Esophagus muscularis mucosa (tissue), 4 donors: ENCODE measurements at regions not wholly inside any gene's neighbourhood (a gene's known extent, or its start where the extent isn't known, plus 50 kb on each side); places are given as distances from the start of the nearest gene placed in this dataset.
"Not testable (repeated sequence)": the region's sequence is repeated elsewhere in the genome, so short reads cannot be mapped to it uniquely, and the experiment has no call there.

ENCODE experiments used
- DNase-seq: peaks from one replicate; pipeline ENCODE4 v3.0.0-alpha.2; 2017; ENCODE audit errors: extremely low spot score
- H3K27ac ChIP-seq, 4 donors: fragments of 200-600 bp; sonication (generic); replicated peaks in 1 of 4; 1 replicate in 3 of 4; 2 replicates in 1 of 4; pipeline ENCODE4 v1.5.1; 2016 to 2019; ENCODE audit warnings: mild to moderate bottlenecking in 1 of 4
- H3K27me3 ChIP-seq, 4 donors: fragments of 200-600 bp; sonication (generic); one replicate each; pipeline versions ENCODE4 v1.5.1 to v1.6.0; 2016 to 2019
- H3K36me3 ChIP-seq, 4 donors: fragments of 200-600 bp; sonication (generic); one replicate each; pipeline ENCODE4 v1.5.1; 2016 to 2019
- H3K4me1 ChIP-seq, 4 donors: fragments of 200-600 bp; sonication (generic); one replicate each; pipeline ENCODE4 v1.5.1; 2016 to 2019
- H3K4me3 ChIP-seq, 4 donors: fragments of 200-600 bp; sonication (generic); 1 replicate in 2 of 4; 2 replicates in 2 of 4; pipeline ENCODE4 v1.5.1; 2016 to 2019; ENCODE audit warnings: mild to moderate bottlenecking in 4 of 4, moderate library complexity in 1 of 4
- H3K9me3 ChIP-seq, 4 donors: fragments of 200-600 bp; sonication (generic); 1 replicate in 3 of 4; 2 replicates in 1 of 4; pipeline ENCODE4 v1.5.1; 2016 to 2019
- CTCF ChIP-seq, 3 experiments: fragments of 200-600 bp in 2 of 3; fragments of 450-650 bp in 1 of 3; sonication (generic) in 2 of 3; IDR thresholded peaks; one replicate each; pipeline ENCODE4 v1.5.1; 2017 to 2019; ENCODE audit warnings: antibody characterized with exemption in 3 of 3, mild to moderate bottlenecking in 2 of 3, moderate library complexity in 1 of 3
- EP300 ChIP-seq: sonication (generic); formaldehyde crosslinking; IDR thresholded peaks from one replicate; pipeline ENCODE4 v1.6.1; 2017; ENCODE audit warnings: antibody characterized with exemption
- POLR2A ChIP-seq: fragments of 450-650 bp; IDR thresholded peaks from one replicate; pipeline ENCODE4 v1.6.1; 2017; ENCODE audit warnings: antibody characterized with exemption, moderate library complexity, mild to moderate bottlenecking, low read depth
- POLR2AphosphoS5 ChIP-seq, 2 donors: sonication (generic); formaldehyde crosslinking; IDR thresholded peaks; one replicate each; pipeline ENCODE4 v1.6.1; 2017; ENCODE audit warnings: antibody characterized with exemption in 2 of 2
- WGBS: methylation state at CpG from one replicate; pipeline ENCODE4 v1.1.5; 2018; 5-methylcytosine and 5-hydroxymethylcytosine counted together
- intact Hi-C: fragments of 100-400 bp; cut with DNase I; formaldehyde crosslinking; loops from one replicate; pipeline ENCODE4 v1.15.1; 2023

GRCh38 chr3:14016900-14017475 lies 107.7 kb downstream of the CHCHD4 start:
- Histone ChIP-seq H3K4me1 (no peaks in the 10 kb centered on the region), H3K9me3 (peaks cover 0 to 13% (median 6%) of the 10 kb centered on the region in 4 donors), H3K4me3 (no peak overlapping the region), H3K27ac (no peak overlapping the region), H3K36me3 (no peaks in the 10 kb centered on the region), H3K27me3 (no peaks in the 10 kb centered on the region)
- TF ChIP-seq EP300: no peak
- no peak for TF ChIP-seq CTCF (IDR thresholded peaks at IDR 0.05)
- no peak for TF ChIP-seq POLR2AphosphoS5 (IDR thresholded peaks at IDR 0.05)
- no peak for TF ChIP-seq POLR2A
- intact Hi-C loops: no loop called here
- WGBS: 75% methylated on average over 7 of the region's 8 CpGs
- DNase-seq: no peak

- Histone ChIP-seq H3K27ac (no peak overlapping the region), H3K36me3 (no peaks in the 10 kb centered on the region), H3K9me3 (peaks cover 0 to 1% (median 0%) of the 10 kb centered on the region in 4 donors), H3K4me3 (no peak overlapping the region), H3K27me3 (no peaks in the 10 kb centered on the region), H3K4me1 (no peaks in the 10 kb centered on the region)
- DNase-seq: no peak
- intact Hi-C loops: no loop called here
- TF ChIP-seq CTCF (IDR thresholded peaks at IDR 0.05) (no peak), POLR2A (no peak), POLR2AphosphoS5 (IDR thresholded peaks at IDR 0.05) (no peak), EP300 (no peak)
- 79% methylated on average over 4 of the region's 4 CpGs for WGBS
These were observed 117.7 kb downstream of the CHCHD4 start for GRCh38 chr3:14007006-14007405.

GRCh38 chr3:14001136-14001535 lies 121.3 kb upstream of the WNT7A start:
- no peak overlapping the region for H3K4me3 ChIP-seq
- TF ChIP-seq POLR2A (no peak), CTCF (IDR thresholded peaks at IDR 0.05) (no peak), POLR2AphosphoS5 (IDR thresholded peaks at IDR 0.05) (no peak), EP300 (no peak)
- H3K4me1 ChIP-seq: no peaks in the 10 kb centered on the region
- no peaks in the 10 kb centered on the region for H3K27me3 ChIP-seq
- no peak overlapping the region for H3K27ac ChIP-seq
- H3K9me3 ChIP-seq: no peaks in the 10 kb centered on the region
- no peaks in the 10 kb centered on the region for H3K36me3 ChIP-seq
- intact Hi-C loops: no loop called here
- no peak for DNase-seq

- TF ChIP-seq CTCF (IDR thresholded peaks at IDR 0.05) (no peak), POLR2A (no peak), EP300 (no peak), POLR2AphosphoS5 (IDR thresholded peaks at IDR 0.05) (no peak)
- H3K27me3 ChIP-seq: no peaks in the 10 kb centered on the region
- H3K27ac ChIP-seq: no peak overlapping the region
- H3K4me1 ChIP-seq: no peaks in the 10 kb centered on the region
- WGBS: 61% methylated on average over 2 of the region's 2 CpGs
- peaks cover 0 to 3% (median 0%) of the 10 kb centered on the region in 4 donors for H3K9me3 ChIP-seq
- H3K4me3 ChIP-seq: no peak overlapping the region
- H3K36me3 ChIP-seq: no peaks in the 10 kb centered on the region
- no peak for DNase-seq
- intact Hi-C loops: no loop called here
These were observed 120.7 kb upstream of the WNT7A start for GRCh38 chr3:14000556-14000955.

- DNase-seq: no peak
- Histone ChIP-seq H3K4me1 (no peaks in the 10 kb centered on the region), H3K27me3 (no peaks in the 10 kb centered on the region), H3K4me3 (no peak overlapping the region), H3K27ac (no peak overlapping the region), H3K36me3 (no peaks in the 10 kb centered on the region), H3K9me3 (peaks cover 0 to 14% (median 0%) of the 10 kb centered on the region in 4 donors)
- WGBS: 82% methylated on average over 4 of the region's 4 CpGs
- intact Hi-C loops: no loop called here
- TF ChIP-seq POLR2A (no peak), CTCF (IDR thresholded peaks at IDR 0.05) (no peak), POLR2AphosphoS5 (IDR thresholded peaks at IDR 0.05) (no peak), EP300 (no peak)
These were observed 119.0 kb upstream of the WNT7A start for GRCh38 chr3:13998831-13999230.

- H3K36me3 ChIP-seq, H3K27ac ChIP-seq, H3K27me3 ChIP-seq, intact Hi-C loops, DNase-seq, H3K4me3 ChIP-seq, H3K4me1 ChIP-seq: not testable (repeated sequence)
- 87% methylated on average over 12 of the region's 12 CpGs for WGBS
- H3K9me3 ChIP-seq: peaks cover 0 to 14% (median 0%) of the 10 kb centered on the region in 4 donors
These were observed 115.3 kb upstream of the WNT7A start for GRCh38 chr3:13995216-13995615.

- H3K27me3 ChIP-seq, H3K27ac ChIP-seq, DNase-seq, H3K4me1 ChIP-seq, H3K4me3 ChIP-seq, H3K36me3 ChIP-seq, intact Hi-C loops: not testable (repeated sequence)
- H3K9me3 ChIP-seq: peaks cover 0 to 15% (median 8%) of the 10 kb centered on the region in 4 donors
- WGBS: 68% methylated on average over 1 of the region's 1 CpG
These were observed 109.1 kb upstream of the WNT7A start for GRCh38 chr3:13988925-13989324.
